ENCODE measurements at regions not wholly inside any gene's neighbourhood (a gene's known extent, or its start where the extent isn't known, plus 50 kb on each side); places are given as distances from the start of the nearest gene placed in this dataset.

DNA sequence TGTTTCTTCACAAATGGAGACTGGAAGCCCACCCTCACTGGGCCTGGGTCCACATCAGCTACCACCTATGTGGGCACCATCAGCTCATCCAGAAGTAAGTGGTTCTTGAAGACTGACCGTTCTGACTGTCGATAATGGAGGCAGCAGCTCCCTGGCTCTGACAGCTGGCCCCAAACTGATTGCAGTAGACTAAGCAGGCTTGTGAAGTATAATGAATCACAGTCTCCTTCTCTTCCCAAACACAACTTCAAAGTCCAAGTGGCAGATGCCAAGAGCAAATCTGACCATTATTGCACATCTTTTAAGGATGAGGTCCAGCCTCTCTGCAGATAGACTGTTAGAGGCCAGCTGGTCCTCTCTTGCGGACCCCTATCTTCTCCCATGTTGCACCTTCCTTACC, 574.4 kb upstream of the KLF12 start:
- no peak for TF ChIP-seq POLR2A (IDR thresholded peaks at IDR 0.05)
- TF ChIP-seq, protein P1, sequence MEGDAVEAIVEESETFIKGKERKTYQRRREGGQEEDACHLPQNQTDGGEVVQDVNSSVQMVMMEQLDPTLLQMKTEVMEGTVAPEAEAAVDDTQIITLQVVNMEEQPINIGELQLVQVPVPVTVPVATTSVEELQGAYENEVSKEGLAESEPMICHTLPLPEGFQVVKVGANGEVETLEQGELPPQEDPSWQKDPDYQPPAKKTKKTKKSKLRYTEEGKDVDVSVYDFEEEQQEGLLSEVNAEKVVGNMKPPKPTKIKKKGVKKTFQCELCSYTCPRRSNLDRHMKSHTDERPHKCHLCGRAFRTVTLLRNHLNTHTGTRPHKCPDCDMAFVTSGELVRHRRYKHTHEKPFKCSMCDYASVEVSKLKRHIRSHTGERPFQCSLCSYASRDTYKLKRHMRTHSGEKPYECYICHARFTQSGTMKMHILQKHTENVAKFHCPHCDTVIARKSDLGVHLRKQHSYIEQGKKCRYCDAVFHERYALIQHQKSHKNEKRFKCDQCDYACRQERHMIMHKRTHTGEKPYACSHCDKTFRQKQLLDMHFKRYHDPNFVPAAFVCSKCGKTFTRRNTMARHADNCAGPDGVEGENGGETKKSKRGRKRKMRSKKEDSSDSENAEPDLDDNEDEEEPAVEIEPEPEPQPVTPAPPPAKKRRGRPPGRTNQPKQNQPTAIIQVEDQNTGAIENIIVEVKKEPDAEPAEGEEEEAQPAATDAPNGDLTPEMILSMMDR (IDR thresholded peaks at IDR 0.05), result no peak
